Muscle of back (tissue), 3 donors: ENCODE measurements at regions not wholly inside any gene's neighbourhood (a gene's known extent, or its start where the extent isn't known, plus 50 kb on each side); places are given as distances from the start of the nearest gene placed in this dataset.

Experiments
- DNase-seq, 3 donors: peaks; one replicate each; pipeline versions ENCODE4 v3.0.0 to v3.0.0-alpha.2; 2013

GRCh38 chr5:125326150-125326510 lies 579.7 kb upstream of the ZNF608 start:
- DNase-seq: peak; percentile 55 to 81 (median 68)

- DNase-seq: no peak
These were observed 581.2 kb upstream of the ZNF608 start for GRCh38 chr5:125327676-125328075.

- no peak for DNase-seq
These were observed 585.7 kb upstream of the ZNF608 start for GRCh38 chr5:125331987-125332598.

GRCh38 chr5:125333416-125333815 lies 587.0 kb upstream of the ZNF608 start:
- DNase-seq: peak in 2 of 3 donors; percentile 54 to 71

- no peak for DNase-seq
These were observed 590.0 kb upstream of the ZNF608 start for GRCh38 chr5:125336401-125336800.

- DNase-seq: no peak
These were observed 590.9 kb upstream of the ZNF608 start for GRCh38 chr5:125337294-125337693.

GRCh38 chr5:125338440-125339174 lies 592.2 kb upstream of the ZNF608 start:
- DNase-seq: no peak

- no peak for DNase-seq
These were observed 595.0 kb upstream of the ZNF608 start for GRCh38 chr5:125341436-125341835.

GRCh38 chr5:125343015-125343414 lies 596.6 kb upstream of the ZNF608 start:
- DNase-seq: peak in 1 of 3 donors; percentile 60

- no peak for DNase-seq
These were observed 599.9 kb upstream of the ZNF608 start for GRCh38 chr5:125346316-125346715.

- peak in 2 of 3 donors; percentile 53 to 71 for DNase-seq
These were observed 601.8 kb upstream of the ZNF608 start for GRCh38 chr5:125348221-125348692.

- DNase-seq: peak in 1 of 3 donors; percentile 37
These were observed 602.7 kb upstream of the ZNF608 start for GRCh38 chr5:125348936-125349831.

- DNase-seq: no peak
These were observed 611.2 kb upstream of the ZNF608 start for GRCh38 chr5:125357660-125358059.

GRCh38 chr5:125365747-125366146 lies 619.3 kb upstream of the ZNF608 start:
- no peak for DNase-seq

GRCh38 chr5:125367702-125368101 lies 621.3 kb upstream of the ZNF608 start:
- no peak for DNase-seq

GRCh38 chr5:125370461-125371205 lies 624.2 kb upstream of the ZNF608 start:
- DNase-seq: no peak

- DNase-seq: peak in 2 of 3 donors; percentile 28 to 49
These were observed 626.5 kb upstream of the ZNF608 start for GRCh38 chr5:125372694-125373631.

- DNase-seq: no peak
These were observed 628.7 kb upstream of the ZNF608 start for GRCh38 chr5:125375143-125375542.

GRCh38 chr5:125376059-125376641 lies 629.7 kb upstream of the ZNF608 start:
- no peak for DNase-seq

GRCh38 chr5:125377141-125377540 lies 630.7 kb upstream of the ZNF608 start:
- DNase-seq: peak in 1 of 3 donors; percentile 12
